Choroid plexus epithelial cell (primary cell): ENCODE measurements at regions not wholly inside any gene's neighbourhood (a gene's known extent, or its start where the extent isn't known, plus 50 kb on each side); places are given as distances from the start of the nearest gene placed in this dataset.

Experiments used
- DNase-seq: peaks from one replicate; pipeline ENCODE4 v3.0.0-alpha.2; 2010; ENCODE audit warnings: low read depth
- H3K4me3 ChIP-seq: 2 replicates; pipeline ENCODE4 v1.5.1; 2011; ENCODE audit warnings: low read depth, mild to moderate bottlenecking, control low read depth, low read length, moderate library complexity
- CTCF ChIP-seq: conservative IDR thresholded peaks from 2 replicates; pipeline ENCODE4 v1.5.1; 2011; ENCODE audit warnings: low read depth, mild to moderate bottlenecking, control low read depth, inconsistent platforms, low read length, moderate library complexity

- DNase-seq: peak; percentile 75
- TF ChIP-seq CTCF: peak; percentile 94
- H3K4me3 ChIP-seq: peak overlapping the region; percentile 53
Measured at GRCh38 chr1:101309334-101310311, 72.8 kb downstream of the S1PR1 start.

- no peak overlapping the region for H3K4me3 ChIP-seq
- no peak for TF ChIP-seq CTCF
- no peak for DNase-seq
Measured at GRCh38 chr1:101310506-101310905, 73.7 kb downstream of the S1PR1 start.

- TF ChIP-seq CTCF: no peak
- no peak for DNase-seq
- no peak overlapping the region for H3K4me3 ChIP-seq
Measured at GRCh38 chr1:101311146-101311920, 74.5 kb downstream of the S1PR1 start.

- no peak for TF ChIP-seq CTCF
- DNase-seq: no peak
Measured at GRCh38 chr1:101312147-101312546, 75.3 kb downstream of the S1PR1 start.

GRCh38 chr1:101313356-101313755 lies 76.5 kb downstream of the S1PR1 start:
- no peak for DNase-seq
- TF ChIP-seq CTCF: no peak
- H3K4me3 ChIP-seq: no peak overlapping the region

More at GRCh38 chr1:101312147-101312546, 75.3 kb downstream of the S1PR1 start:
- H3K4me3 ChIP-seq: no peak overlapping the region

- H3K4me3 ChIP-seq: no peak overlapping the region
- peak; percentile 59 for DNase-seq
- no peak for TF ChIP-seq CTCF
Measured at GRCh38 chr1:101314244-101314643, 77.4 kb downstream of the S1PR1 start.
